Duodenal mucosa (tissue), 2 donors: ENCODE measurements at regions not wholly inside any gene's neighbourhood (a gene's known extent, or its start where the extent isn't known, plus 50 kb on each side); places are given as distances from the start of the nearest gene placed in this dataset.

Experiments
- H3K27ac ChIP-seq: one replicate; pipeline ENCODE4 v1.7.0; 2013; ENCODE audit warnings: low read depth, low read length
- H3K27me3 ChIP-seq, 2 donors: one replicate each; pipeline ENCODE4 v1.7.0; 2013; ENCODE audit warnings: low read length in 2 of 2, control low read depth in 1 of 2; ENCODE audit not compliant: insufficient read depth in 2 of 2, control insufficient read depth in 1 of 2
- H3K36me3 ChIP-seq, 2 donors: one replicate each; pipeline ENCODE4 v1.7.0; 2013; ENCODE audit warnings: low read length in 2 of 2, control low read depth in 1 of 2; ENCODE audit not compliant: insufficient read depth in 2 of 2, control insufficient read depth in 1 of 2
- H3K4me1 ChIP-seq, 2 donors: one replicate each; pipeline ENCODE4 v1.7.0; 2013; ENCODE audit warnings: low read length in 2 of 2, control low read depth in 1 of 2; ENCODE audit not compliant: insufficient read depth in 2 of 2, control insufficient read depth in 1 of 2
- H3K4me3 ChIP-seq, 2 donors: one replicate each; pipeline ENCODE4 v1.7.0; 2013; ENCODE audit warnings: low read length in 2 of 2, low read depth in 1 of 2
- H3K9ac ChIP-seq, 2 donors: one replicate each; pipeline ENCODE4 v1.7.0; 2013; ENCODE audit warnings: low read length in 2 of 2, low read depth in 1 of 2
- H3K9me3 ChIP-seq, 2 donors: one replicate each; pipeline ENCODE4 v1.7.0; 2013; ENCODE audit warnings: low read length in 2 of 2, control low read depth in 1 of 2; ENCODE audit not compliant: control insufficient read depth in 1 of 2

DNA sequence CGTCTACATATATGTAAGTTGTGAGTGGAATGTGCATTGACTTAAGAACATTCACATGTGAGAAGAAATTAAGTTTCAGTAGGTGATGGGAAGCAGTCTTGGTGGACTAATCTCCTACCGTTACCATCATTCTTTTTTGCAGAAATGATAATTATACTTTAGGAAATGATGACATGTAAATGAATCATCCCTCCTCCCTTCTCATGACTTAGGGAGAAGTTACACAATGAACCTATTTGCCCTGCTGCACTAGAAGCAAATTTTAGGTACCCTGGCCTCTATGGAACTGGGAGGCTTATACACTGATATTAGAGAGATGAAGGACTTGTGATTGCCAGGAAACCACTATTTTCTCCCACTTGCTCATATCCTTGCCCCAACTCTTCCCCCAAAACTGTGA is 214.2 kb downstream of the CALCRL start:
- H3K9me3 ChIP-seq: no peaks in the 10 kb centered on the region
- H3K4me1 ChIP-seq: no peaks in the 10 kb centered on the region
- H3K27ac ChIP-seq: no peak overlapping the region
- H3K9ac ChIP-seq: no peak overlapping the region
- H3K36me3 ChIP-seq: no peaks in the 10 kb centered on the region
- H3K4me3 ChIP-seq: no peak overlapping the region
- no peaks in the 10 kb centered on the region for H3K27me3 ChIP-seq

GRCh38 chr2:187232749-187233148 is 215.3 kb downstream of the CALCRL start:
- Histone ChIP-seq H3K9me3 (no peaks in the 10 kb centered on the region), H3K4me1 (no peaks in the 10 kb centered on the region), H3K27ac (no peak overlapping the region), H3K27me3 (no peaks in the 10 kb centered on the region), H3K9ac (no peak overlapping the region), H3K4me3 (no peak overlapping the region), H3K36me3 (no peaks in the 10 kb centered on the region)

DNA sequence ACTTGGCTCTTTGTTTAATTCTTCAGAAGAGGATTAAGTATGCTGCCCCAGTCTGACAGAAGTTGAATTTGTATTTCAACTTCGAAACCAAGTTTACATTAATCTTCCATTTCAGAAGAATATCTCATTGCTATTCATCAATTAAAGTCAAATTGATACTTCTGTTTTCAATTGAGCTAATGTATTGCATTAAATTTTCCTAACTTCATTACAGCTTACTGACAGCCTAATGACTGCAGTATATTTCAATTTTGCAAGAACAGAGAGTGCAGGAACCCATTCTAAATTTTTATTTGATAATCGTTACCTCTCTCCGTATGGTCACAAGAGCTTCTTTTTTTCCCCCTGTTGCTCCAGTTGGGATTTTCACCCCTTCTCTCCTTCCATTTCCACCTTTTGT is 218.0 kb downstream of the CALCRL start:
- Histone ChIP-seq H3K27ac (no peak overlapping the region), H3K4me3 (no peak overlapping the region), H3K9ac (no peak overlapping the region), H3K9me3 (no peaks in the 10 kb centered on the region), H3K36me3 (no peaks in the 10 kb centered on the region), H3K4me1 (no peaks in the 10 kb centered on the region), H3K27me3 (no peaks in the 10 kb centered on the region)

- Histone ChIP-seq H3K36me3 (no peaks in the 10 kb centered on the region), H3K9ac (no peak overlapping the region), H3K4me3 (no peak overlapping the region), H3K27me3 (no peaks in the 10 kb centered on the region), H3K27ac (no peak overlapping the region), H3K4me1 (no peaks in the 10 kb centered on the region), H3K9me3 (no peaks in the 10 kb centered on the region)
Measured at GRCh38 chr2:187228986-187229385, 219.1 kb downstream of the CALCRL start.

DNA sequence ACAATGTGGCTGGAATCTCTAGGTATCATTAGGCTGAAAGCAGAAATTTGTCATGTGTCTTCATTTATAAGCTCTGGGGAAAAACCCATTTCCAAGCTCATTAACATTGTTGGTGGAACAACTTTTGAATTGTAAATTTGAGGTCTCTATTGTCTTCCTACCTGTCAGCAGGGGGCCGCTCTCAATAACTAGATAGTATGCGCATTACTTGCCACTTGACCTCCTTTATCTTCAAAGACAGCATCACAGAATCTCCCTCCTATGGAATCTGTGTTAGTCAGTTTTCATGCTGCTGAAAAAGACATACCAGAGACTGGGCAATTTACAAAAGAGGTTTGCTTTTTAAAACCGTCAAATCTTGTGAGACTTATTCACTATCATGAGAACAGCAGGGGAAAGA is 223.1 kb downstream of the CALCRL start:
- no peak overlapping the region for H3K9ac ChIP-seq
- no peaks in the 10 kb centered on the region for H3K9me3 ChIP-seq
- H3K4me3 ChIP-seq: no peak overlapping the region
- no peaks in the 10 kb centered on the region for H3K36me3 ChIP-seq
- no peak overlapping the region for H3K27ac ChIP-seq
- H3K27me3 ChIP-seq: no peaks in the 10 kb centered on the region
- H3K4me1 ChIP-seq: no peaks in the 10 kb centered on the region

DNA sequence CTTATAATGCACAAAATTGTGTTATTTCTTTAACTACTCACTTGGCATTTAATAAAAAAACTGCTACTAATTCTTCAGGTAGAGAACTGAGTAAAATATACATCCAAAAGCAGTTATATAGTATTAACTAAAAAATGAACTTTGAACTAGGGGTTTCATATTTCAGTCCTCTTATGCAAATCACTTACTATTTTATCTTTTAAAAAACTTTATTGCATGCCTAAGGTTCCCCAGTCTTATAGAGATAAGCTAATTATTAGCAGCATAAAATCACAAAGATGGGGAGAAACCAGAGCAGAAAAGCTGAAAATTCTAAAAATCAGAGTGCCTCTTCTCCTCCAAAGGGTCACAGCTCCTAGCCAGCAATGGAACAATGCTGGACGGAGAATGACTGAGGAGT is 228.0 kb downstream of the CALCRL start:
- H3K36me3 ChIP-seq: no peaks in the 10 kb centered on the region
- H3K4me3 ChIP-seq: no peak overlapping the region
- no peak overlapping the region for H3K27ac ChIP-seq
- no peaks in the 10 kb centered on the region for H3K9me3 ChIP-seq
- no peak overlapping the region for H3K9ac ChIP-seq
- no peaks in the 10 kb centered on the region for H3K27me3 ChIP-seq
- H3K4me1 ChIP-seq: no peaks in the 10 kb centered on the region

DNA sequence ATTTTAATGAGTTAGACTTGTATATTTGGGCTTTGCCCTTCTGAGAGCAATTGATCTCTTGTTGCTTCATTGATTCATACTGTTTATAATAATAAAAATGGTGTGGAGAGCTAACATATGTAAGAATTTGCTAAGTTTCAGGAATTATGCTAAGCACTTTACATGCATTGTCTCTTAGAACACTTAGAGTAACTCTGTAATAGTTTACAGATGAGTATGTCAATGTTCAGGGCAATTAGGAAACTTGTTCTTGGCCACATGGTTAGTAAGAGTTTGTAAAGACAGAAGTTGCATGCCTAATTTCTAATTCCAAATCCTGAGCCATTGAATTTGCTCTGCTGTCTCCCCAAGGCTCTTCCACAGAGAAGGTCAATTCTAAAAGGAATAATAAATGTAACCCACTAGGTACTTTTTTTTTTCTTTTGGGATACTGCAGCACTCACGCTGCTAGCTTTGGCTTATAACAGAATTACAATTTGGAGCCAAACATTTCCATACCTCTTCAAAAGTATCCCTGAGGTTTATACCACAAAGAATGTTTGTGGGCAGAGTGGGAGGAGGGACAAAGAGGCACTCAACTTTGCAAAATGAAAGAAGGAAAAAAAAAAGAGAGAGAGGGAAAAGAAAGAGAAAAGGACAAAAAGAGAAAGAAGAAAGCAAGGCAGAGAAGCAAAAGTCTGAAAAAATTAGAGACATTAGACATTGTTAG is 232.4 kb downstream of the CALCRL start:
- Histone ChIP-seq H3K4me3 (no peak overlapping the region), H3K27me3 (no peaks in the 10 kb centered on the region), H3K4me1 (no peaks in the 10 kb centered on the region), H3K9ac (no peak overlapping the region), H3K27ac (no peak overlapping the region), H3K36me3 (no peaks in the 10 kb centered on the region), H3K9me3 (no peaks in the 10 kb centered on the region)

DNA sequence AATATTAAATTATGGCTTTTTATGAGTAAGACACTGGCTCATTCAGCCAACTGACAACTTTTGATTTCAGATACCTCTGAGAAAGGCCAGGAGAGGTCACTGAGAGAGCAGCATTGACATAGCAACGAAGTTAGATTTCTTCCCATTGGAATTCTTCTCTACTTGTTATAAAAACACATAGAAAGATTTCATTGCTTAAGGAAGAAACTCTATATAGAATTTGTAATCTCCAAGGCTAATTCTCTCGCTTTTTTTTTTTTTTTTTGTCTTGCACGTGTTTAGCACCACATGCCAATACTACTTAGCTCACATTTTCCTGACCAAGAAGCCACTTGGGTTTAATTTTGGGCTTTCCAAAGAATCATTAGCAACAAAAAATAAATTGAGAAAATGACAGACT is 233.7 kb downstream of the CALCRL start:
- H3K36me3 ChIP-seq: no peaks in the 10 kb centered on the region
- no peaks in the 10 kb centered on the region for H3K9me3 ChIP-seq
- no peak overlapping the region for H3K4me3 ChIP-seq
- H3K4me1 ChIP-seq: peaks cover 0 to 4% of the 10 kb centered on the region in 2 donors
- no peaks in the 10 kb centered on the region for H3K27me3 ChIP-seq
- H3K9ac ChIP-seq: no peak overlapping the region
- no peak overlapping the region for H3K27ac ChIP-seq

DNA sequence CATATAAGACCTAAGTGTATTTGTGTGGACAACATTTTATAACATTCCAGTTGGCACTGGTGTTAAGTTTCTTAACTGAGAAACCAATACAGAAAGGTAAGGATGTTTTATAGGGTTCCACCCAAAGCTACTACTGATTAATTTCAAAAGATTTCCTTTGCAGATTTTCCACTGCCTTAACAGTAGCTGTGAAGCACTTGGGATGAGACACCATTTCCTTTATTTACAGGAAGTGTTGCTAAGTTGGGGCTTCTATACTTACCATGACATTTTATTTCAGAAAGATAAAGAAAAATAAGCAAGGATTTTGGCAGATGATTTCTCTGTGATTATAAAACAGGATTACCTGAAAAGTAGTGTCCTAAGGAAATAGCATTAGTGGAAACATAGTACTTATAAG is 234.3 kb downstream of the CALCRL start:
- no peaks in the 10 kb centered on the region for H3K27me3 ChIP-seq
- no peak overlapping the region for H3K4me3 ChIP-seq
- no peaks in the 10 kb centered on the region for H3K36me3 ChIP-seq
- H3K9ac ChIP-seq: no peak overlapping the region
- no peak overlapping the region for H3K27ac ChIP-seq
- no peaks in the 10 kb centered on the region for H3K9me3 ChIP-seq
- H3K4me1 ChIP-seq: peaks cover 0 to 4% of the 10 kb centered on the region in 2 donors

GRCh38 chr2:187210726-187211125 is 237.3 kb downstream of the CALCRL start:
- Histone ChIP-seq H3K4me1 (peaks cover 0 to 4% of the 10 kb centered on the region in 2 donors), H3K9me3 (no peaks in the 10 kb centered on the region), H3K9ac (no peak overlapping the region), H3K27me3 (no peaks in the 10 kb centered on the region), H3K27ac (no peak overlapping the region), H3K36me3 (no peaks in the 10 kb centered on the region), H3K4me3 (no peak overlapping the region)
